HUDEP-2 (cell line): ENCODE measurements at regions not wholly inside any gene's neighbourhood (a gene's known extent, or its start where the extent isn't known, plus 50 kb on each side); places are given as distances from the start of the nearest gene placed in this dataset.
"Not testable (repeated sequence)": the region's sequence is repeated elsewhere in the genome, so short reads cannot be mapped to it uniquely, and the experiment has no call there.

Experiments
- DNase-seq, 76 experiments: peaks; one replicate each; lab custom pipeline; 2025; ENCODE audit not compliant: unreplicated experiment in 76 of 76; lab: John Stamatoyannopoulos, UW

DNA sequence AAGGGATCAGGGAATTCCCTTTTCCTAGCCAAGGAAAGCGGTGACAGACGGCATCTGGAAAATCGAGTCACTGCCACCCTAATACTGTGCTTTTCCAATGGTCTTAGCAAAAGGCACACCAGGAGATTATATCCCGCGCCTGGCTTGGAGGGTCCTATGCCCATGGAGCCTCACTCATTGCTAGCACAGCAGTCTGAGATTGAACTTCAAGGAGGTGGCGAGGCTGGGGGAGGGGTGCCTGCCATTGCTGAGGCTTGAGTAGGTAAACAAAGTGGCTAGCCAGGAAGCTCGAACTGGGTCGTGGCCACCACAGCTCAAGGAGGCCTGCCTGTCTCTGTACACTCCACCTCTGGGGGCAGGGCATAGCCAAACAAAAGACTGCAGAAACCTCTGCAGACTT, 556.5 kb upstream of the IZUMO3 start:
- not testable (repeated sequence) for DNase-seq

- DNase-seq, result no peak
Observed at GRCh38 chr9:25094518-25094917, 548.8 kb upstream of the IZUMO3 start.

GRCh38 chr9:25078202-25078601, 532.5 kb upstream of the IZUMO3 start:
- DNase-seq, result no peak

DNA sequence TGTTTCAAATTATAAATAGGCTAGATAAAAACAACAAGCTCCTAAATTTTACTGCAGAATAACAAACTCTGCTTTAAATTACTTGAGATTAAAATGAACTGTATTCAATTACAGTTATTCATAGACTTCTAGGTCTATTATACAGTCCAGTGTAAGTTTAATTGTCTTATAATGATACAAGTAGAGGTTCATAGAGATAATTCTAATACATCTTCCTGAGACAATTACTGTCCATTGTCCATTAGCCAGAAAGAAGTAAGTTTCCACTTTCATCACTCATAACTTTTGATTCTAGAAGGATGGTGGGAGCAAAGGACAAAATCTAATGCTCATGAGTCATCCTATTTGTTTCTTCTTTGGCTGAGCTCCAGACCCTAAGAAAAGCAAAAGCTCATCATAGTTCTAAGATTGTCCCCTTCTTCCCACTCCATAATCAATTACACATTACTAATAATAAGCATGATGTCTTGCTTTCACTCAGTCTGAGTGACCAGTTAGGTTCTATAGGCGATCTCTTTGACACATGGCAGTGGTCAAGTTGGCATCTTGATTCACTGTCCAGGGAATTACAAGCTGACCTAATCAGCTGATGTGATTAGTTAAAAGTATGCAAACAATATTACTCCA, 502.5 kb upstream of the IZUMO3 start:
- DNase-seq, result no peak

DNA sequence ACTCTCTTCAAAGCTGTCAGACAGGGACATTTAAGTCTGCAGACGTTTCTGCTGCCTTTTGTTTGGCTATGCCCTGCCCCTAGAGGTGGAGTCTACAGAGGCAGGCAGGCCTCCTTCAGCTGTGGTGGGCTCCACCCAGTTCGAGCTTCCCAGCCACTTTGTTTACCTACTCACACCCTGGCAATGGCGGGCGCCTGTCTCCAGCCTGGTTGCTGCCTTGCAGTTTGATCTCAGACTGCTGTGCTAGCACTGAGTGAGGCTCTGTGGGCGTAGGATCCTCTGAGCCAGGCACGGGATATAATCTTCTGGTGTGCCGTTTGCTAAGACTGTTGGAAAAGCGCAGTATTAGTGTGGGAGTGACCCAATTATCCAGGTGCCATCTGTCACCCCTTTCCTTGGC, 499.8 kb upstream of the IZUMO3 start:
- DNase-seq, result not testable (repeated sequence)

DNA sequence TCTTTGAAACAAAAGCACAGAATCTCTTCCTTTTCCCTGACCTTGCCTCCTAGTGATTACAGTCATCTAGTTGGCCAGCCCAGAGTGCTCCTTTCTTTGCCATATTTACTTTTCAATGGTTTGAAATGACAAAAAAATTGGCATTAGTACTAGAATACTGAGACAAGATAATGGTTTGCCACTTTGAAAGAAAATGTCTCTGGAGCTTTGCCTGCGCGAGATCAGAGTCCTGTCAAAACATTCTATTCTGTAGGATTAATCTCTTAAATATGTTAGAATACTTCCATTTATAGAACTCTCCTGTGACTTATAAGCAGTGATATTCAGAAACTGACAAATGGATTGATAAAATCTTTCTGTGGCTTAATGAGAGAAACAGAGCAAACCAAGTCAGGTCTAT, 484.0 kb upstream of the IZUMO3 start:
- DNase-seq, result no peak

DNA sequence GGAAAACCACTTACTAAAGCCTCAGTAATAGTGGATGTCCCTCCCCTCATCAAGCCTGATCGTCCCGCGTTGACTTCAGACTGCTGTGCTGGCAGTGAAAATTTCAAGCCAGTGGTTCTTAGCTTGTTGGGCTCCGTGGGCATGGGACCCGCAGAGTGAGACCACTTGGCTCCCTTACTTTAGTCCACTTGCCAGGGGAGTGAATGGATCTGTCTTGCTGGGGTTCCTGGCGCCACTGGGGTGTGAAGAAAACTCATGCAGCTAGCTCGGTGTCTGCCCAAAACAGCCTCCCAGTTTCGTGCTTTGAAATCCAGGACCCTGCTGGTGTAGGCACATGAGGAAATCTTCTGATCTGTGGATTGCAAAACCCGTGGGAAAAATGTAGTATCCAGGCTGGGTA, 480.0 kb upstream of the IZUMO3 start:
- no peak for DNase-seq

GRCh38 chr9:25025156-25025555, 479.5 kb upstream of the IZUMO3 start:
- DNase-seq, result no peak

DNA sequence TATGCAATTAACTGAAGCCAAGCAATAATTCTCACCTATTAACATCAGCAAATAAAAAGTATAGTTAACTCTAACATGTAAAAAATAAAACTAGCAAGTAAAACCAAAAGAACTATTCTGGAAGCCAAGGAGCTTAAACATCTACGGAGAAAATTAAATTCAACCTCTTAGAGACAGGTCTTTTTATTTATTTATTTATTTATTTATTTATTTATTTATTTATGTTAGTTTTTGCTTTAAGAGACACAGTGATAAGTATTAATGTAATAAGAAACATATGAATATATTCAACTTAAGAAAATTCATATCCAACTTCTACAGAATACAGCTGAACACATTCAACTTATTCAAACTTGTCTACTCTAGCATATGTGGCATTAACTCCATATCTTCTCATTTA, 472.1 kb upstream of the IZUMO3 start:
- DNase-seq, result no peak

DNA sequence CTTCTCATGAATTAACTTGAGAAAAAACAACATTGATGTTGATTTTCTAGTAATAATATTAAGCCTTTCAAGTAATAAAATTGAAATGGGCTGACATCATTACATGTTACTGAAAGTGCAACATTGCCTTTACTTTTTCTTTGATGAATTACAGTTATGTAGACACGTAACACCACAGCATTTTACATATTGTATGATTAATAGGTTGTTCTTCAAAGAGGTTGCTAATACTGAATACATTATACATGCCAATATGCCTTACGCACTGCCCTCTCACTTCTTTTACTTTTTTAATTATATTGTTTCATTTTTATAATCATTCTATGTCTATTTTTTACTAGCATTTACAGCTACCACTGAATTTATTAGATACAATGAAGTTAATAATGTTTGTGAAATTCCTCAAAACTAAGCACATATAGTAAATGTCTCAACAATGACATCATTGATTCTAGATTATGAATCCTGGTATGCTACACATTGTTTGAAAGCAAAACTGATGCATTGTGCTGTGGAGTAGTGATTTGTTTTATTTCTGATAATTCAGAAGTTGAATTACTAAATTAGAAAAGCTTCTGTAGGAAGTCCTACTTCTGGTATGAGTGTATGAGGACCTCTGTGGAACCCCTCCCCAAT, 464.4 kb upstream of the IZUMO3 start:
- DNase-seq, result no peak

DNA sequence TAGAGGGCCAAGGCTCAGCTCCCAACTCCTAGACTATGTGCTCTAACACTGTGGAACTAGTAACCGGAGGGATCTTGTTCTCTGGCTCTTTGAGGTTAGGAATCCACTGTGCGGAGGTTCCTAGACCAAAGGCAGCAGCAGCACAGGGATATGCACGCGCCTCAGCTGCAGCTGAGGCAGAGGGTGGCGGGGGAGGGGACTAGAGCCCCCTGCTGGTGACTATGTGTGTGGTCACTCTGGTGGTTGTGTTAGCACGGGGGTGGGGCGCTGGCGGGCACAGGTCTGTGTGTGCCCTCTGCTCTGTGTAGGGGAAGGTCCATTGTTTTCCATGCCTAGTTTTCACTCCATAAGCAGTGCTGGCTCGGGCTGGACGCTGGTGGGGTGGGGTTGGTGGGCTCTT, 458.0 kb upstream of the IZUMO3 start:
- no peak for DNase-seq

DNA sequence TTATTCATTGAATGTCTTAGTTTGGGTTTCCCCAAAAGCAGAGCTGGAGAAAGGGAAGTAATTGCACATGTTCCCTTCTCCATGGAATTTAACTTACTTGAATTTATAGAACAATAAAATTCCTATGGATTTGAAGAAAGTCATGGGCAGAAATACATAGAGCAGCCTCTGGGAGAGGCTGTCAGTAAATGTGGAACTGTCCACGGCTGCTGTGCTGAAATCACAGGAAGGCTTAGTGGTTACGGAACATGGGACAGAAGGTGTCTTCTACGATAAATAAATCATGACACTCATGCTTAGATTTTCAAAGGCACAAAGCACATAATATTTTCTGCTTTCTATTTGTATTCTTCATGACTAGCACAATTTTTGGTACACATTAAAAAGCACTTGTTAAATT, 440.6 kb upstream of the IZUMO3 start:
- no peak for DNase-seq

DNA sequence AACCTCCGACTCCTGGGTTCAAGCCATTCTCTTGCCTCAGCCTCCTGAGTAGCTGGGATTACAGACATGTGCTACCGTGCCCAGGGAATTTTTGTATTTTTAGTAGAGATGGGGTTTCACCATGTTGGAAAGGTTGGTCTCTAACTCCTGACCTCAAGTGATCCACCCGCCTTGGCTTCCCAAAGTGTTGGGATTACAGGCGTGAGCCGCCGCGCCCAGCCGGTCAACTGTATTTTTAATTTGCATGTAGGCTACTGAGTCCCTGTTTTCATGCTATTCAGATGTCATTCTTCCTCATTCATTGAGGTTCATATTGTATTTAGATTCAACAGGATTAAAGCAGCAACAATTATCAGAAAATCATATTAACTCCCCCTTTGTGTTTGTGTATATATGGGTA, 425.1 kb upstream of the IZUMO3 start:
- DNase-seq, result not testable (repeated sequence)

GRCh38 chr9:24961762-24962161, 416.1 kb upstream of the IZUMO3 start:
- no peak for DNase-seq

- no peak for DNase-seq
Observed at GRCh38 chr9:24953070-24953469, 407.4 kb upstream of the IZUMO3 start.

- DNase-seq, result no peak
Observed at GRCh38 chr9:24939109-24939850, 393.6 kb upstream of the IZUMO3 start.

GRCh38 chr9:24936117-24936516, 390.4 kb upstream of the IZUMO3 start:
- no peak for DNase-seq

GRCh38 chr9:24932785-24933184, 387.1 kb upstream of the IZUMO3 start:
- no peak for DNase-seq

GRCh38 chr9:24931894-24932293, 386.2 kb upstream of the IZUMO3 start:
- no peak for DNase-seq

GRCh38 chr9:24912767-24913166, 367.1 kb upstream of the IZUMO3 start:
- no peak for DNase-seq

DNA sequence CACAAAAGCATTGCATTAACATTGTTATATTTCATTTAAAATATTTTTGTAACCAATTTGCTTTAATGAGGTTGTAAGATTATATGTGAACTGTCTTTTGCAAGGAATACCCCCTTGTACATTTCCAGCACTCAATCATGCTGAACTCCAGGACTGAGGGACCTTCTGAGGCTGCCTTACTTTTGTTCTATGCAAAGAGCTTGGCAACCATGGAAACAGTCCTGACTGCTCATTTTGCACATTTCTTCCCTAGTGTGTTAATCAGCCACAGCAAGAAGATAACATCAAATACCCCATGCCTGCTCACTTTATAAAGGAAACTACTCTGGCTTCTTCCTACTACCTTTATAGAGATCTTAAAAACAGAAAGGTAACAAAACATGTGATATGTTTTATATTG, 355.6 kb upstream of the IZUMO3 start:
- no peak for DNase-seq

DNA sequence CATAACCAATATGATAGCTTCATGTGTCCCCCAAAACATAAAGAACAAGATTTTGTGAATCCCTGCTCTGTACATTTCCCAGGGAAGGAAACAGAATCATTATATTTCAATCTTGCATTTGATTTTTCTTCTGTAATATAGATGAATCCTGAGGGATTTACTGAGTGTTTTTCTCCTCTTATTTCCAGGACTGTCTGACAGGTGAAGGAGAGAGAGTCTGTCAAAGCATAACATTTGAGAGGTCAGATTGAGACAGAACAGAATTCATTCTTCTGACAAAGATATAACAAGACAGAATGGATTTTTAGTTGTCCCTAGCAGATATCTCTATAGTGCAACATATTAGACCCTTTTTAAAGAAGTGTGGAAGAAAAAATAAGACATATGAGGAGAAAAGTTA, 354.5 kb upstream of the IZUMO3 start:
- DNase-seq, result no peak
